Neural cell (in vitro differentiated cells): ENCODE measurements at regions not wholly inside any gene's neighbourhood (a gene's known extent, or its start where the extent isn't known, plus 50 kb on each side); places are given as distances from the start of the nearest gene placed in this dataset.

Source experiments
- CTCF ChIP-seq: fragments of 450-650 bp; IDR thresholded peaks from 2 replicates; pipeline ENCODE4 v1.5.1; 2014; ENCODE audit warnings: antibody characterized with exemption, mild to moderate bottlenecking, moderate library complexity; ENCODE audit not compliant: poor library complexity, severe bottlenecking
- EZH2 ChIP-seq: fragments of 200-600, 300-800 bp; shearing (Covaris generic), sonication (generic); IDR thresholded peaks from 2 replicates; pipeline ENCODE4 v1.6.1; 2014; ENCODE audit warnings: antibody characterized with exemption, low read length, borderline replicate concordance, mild to moderate bottlenecking; ENCODE audit not compliant: insufficient read depth, poor library complexity, severe bottlenecking
- POLR2AphosphoS5 ChIP-seq: IDR thresholded peaks from 2 replicates; pipeline ENCODE4 v1.6.1; 2012
- RAD21 ChIP-seq: fragments of 450-650 bp; conservative IDR thresholded peaks from 2 replicates; pipeline ENCODE4 v1.6.1; 2014; ENCODE audit warnings: antibody characterized with exemption, mild to moderate bottlenecking, moderate library complexity
- TAF1 ChIP-seq: IDR thresholded peaks from 2 replicates; pipeline ENCODE4 v1.6.1; 2012; ENCODE audit warnings: low read depth
- TF ChIP-seq, protein P1 (sequence below): IDR thresholded peaks from 2 replicates; pipeline ENCODE4 v1.6.1; 2012; ENCODE audit warnings: borderline replicate concordance

- no peak for TF ChIP-seq TAF1
- TF ChIP-seq CTCF = no peak
- TF ChIP-seq, protein P1, sequence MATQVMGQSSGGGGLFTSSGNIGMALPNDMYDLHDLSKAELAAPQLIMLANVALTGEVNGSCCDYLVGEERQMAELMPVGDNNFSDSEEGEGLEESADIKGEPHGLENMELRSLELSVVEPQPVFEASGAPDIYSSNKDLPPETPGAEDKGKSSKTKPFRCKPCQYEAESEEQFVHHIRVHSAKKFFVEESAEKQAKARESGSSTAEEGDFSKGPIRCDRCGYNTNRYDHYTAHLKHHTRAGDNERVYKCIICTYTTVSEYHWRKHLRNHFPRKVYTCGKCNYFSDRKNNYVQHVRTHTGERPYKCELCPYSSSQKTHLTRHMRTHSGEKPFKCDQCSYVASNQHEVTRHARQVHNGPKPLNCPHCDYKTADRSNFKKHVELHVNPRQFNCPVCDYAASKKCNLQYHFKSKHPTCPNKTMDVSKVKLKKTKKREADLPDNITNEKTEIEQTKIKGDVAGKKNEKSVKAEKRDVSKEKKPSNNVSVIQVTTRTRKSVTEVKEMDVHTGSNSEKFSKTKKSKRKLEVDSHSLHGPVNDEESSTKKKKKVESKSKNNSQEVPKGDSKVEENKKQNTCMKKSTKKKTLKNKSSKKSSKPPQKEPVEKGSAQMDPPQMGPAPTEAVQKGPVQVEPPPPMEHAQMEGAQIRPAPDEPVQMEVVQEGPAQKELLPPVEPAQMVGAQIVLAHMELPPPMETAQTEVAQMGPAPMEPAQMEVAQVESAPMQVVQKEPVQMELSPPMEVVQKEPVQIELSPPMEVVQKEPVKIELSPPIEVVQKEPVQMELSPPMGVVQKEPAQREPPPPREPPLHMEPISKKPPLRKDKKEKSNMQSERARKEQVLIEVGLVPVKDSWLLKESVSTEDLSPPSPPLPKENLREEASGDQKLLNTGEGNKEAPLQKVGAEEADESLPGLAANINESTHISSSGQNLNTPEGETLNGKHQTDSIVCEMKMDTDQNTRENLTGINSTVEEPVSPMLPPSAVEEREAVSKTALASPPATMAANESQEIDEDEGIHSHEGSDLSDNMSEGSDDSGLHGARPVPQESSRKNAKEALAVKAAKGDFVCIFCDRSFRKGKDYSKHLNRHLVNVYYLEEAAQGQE = no peak
- no peak for TF ChIP-seq RAD21
- no peak for TF ChIP-seq EZH2
- no peak for TF ChIP-seq POLR2AphosphoS5
Observed at GRCh38 chr9:24738421-24738961, 192.8 kb upstream of the IZUMO3 start.
